NCI-H510A (cell line): ENCODE measurements at regions not wholly inside any gene's neighbourhood (a gene's known extent, or its start where the extent isn't known, plus 50 kb on each side); places are given as distances from the start of the nearest gene placed in this dataset.

Source experiments
- DNase-seq: peaks from one replicate; lab custom pipeline; 2025; lab: John Stamatoyannopoulos, UW

- DNase-seq = no peak
Observed at GRCh38 chr9:107431461-107431860, 58.1 kb downstream of the KLF4 start.

- DNase-seq = no peak
Observed at GRCh38 chr9:107430071-107430470, 59.5 kb downstream of the KLF4 start.

- no peak for DNase-seq
Observed at GRCh38 chr9:107426126-107426525, 63.4 kb downstream of the KLF4 start.

GRCh38 chr9:107425101-107426025 is 64.2 kb downstream of the KLF4 start:
- no peak for DNase-seq

GRCh38 chr9:107423540-107423939 is 66.0 kb downstream of the KLF4 start:
- DNase-seq = no peak

- peak; percentile 51 for DNase-seq
Observed at GRCh38 chr9:107422189-107423185, 67.1 kb downstream of the KLF4 start.

GRCh38 chr9:107410420-107410819 is 79.1 kb downstream of the KLF4 start:
- no peak for DNase-seq

GRCh38 chr9:107409581-107410389 is 79.8 kb downstream of the KLF4 start:
- no peak for DNase-seq

GRCh38 chr9:107407675-107408074 is 81.9 kb downstream of the KLF4 start:
- no peak for DNase-seq

GRCh38 chr9:107405511-107405910 is 84.1 kb downstream of the KLF4 start:
- DNase-seq = no peak

- no peak for DNase-seq
Observed at GRCh38 chr9:107404736-107405135, 84.8 kb downstream of the KLF4 start.

- DNase-seq = no peak
Observed at GRCh38 chr9:107404161-107404560, 85.4 kb downstream of the KLF4 start.

- no peak for DNase-seq
Observed at GRCh38 chr9:107397076-107398044, 92.2 kb downstream of the KLF4 start.

- no peak for DNase-seq
Observed at GRCh38 chr9:107394264-107394663, 95.3 kb downstream of the KLF4 start.

GRCh38 chr9:107390778-107391177 is 98.8 kb downstream of the KLF4 start:
- no peak for DNase-seq

GRCh38 chr9:107390279-107390678 is 99.3 kb downstream of the KLF4 start:
- DNase-seq = no peak

- DNase-seq = no peak
Observed at GRCh38 chr9:107389617-107390071, 99.9 kb downstream of the KLF4 start.

GRCh38 chr9:107388890-107389289 is 100.7 kb downstream of the KLF4 start:
- no peak for DNase-seq

GRCh38 chr9:107387409-107387808 is 102.2 kb downstream of the KLF4 start:
- no peak for DNase-seq

GRCh38 chr9:107386396-107386795 is 103.2 kb downstream of the KLF4 start:
- no peak for DNase-seq
